NCI-H2081 (cell line): ENCODE measurements at regions not wholly inside any gene's neighbourhood (a gene's known extent, or its start where the extent isn't known, plus 50 kb on each side); places are given as distances from the start of the nearest gene placed in this dataset.
"Not testable (repeated sequence)": the region's sequence is repeated elsewhere in the genome, so short reads cannot be mapped to it uniquely, and the experiment has no call there.

ENCODE experiments used
- DNase-seq, 2 experiments: peaks; one replicate each; lab custom pipeline; 2025; lab: John Stamatoyannopoulos, UW

DNA sequence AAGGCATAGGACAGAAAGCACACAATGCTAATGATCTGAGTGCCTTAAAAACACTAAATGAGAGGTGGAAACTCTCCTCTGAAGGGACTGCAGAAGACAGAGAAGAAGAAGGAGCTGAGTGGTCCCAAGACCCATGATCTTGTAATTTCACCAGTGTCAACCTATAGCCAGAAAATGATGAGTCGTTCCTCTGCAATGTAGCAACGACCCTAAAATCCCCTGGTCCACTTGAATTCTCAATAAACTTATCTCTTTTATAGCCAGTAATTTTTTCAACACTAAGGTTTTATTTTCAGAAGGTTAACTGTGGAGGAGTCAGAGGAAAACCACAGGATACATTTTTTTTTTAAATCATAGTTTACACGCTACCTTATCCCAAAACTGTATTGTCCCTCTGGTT is 490.6 kb upstream of the MARCKS start:
- DNase-seq, result no peak

DNA sequence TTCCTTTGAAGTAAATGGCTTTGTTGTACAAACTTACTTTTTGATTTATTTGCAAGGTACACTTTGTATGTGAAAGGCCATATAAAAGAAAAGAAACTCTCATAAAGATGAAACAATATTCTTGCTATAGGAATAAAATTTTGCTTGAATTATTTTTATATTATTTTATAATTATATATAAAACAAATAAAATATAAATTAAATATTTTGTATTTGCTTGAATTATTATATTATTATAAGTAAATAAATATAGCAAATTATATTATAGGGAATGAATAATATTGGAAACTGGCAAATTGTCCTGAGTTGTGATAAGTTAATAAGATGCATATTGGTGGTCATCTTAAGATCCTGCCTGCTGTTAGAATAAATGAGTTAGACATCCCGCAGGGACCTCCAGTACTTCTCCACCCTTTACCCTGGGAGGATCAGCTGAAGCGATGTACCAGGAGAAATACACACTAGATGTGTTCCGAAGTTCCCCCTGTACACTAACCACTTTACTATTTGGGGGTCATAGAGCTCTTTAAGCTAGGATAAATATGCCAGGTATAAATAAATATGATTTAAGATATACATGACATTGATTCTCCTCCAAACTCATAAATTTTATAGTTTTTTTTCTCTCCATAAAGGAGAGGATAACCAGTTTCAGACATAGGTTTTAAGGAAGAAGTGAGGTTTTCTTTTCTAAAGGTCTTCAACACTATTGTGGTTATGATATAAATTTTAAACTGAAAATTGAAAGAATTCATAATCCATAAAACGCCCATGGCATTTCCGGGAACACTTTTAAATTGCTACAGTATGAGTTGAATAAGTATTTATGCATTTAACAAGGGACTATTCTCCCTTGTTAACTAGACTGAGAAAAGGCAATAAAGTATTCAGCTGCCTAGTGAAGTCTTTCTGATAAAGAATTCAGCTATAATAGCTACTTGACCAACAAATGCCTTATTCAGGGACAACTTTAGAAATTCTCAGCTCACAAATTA is 486.3 kb upstream of the MARCKS start:
- no peak for DNase-seq

DNA sequence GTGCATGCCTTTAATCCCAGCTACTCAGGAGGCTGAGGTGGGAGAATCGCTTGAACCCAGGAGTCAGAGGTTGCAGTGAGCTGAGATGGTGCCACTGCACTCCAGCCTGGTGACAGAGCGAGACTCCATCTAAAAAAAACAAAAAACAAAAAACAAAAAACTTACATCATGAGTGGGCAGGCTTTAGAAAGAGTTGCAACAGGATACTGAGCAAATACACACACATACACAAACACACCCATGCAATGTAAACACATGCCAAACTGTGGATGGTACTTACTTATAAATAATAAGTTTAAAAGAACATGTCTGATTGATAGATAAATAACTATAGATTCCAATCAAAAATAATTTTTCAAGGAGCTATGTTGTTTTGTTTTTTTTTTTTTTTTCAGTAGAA is 481.7 kb upstream of the MARCKS start:
- DNase-seq, result not testable (repeated sequence)

DNA sequence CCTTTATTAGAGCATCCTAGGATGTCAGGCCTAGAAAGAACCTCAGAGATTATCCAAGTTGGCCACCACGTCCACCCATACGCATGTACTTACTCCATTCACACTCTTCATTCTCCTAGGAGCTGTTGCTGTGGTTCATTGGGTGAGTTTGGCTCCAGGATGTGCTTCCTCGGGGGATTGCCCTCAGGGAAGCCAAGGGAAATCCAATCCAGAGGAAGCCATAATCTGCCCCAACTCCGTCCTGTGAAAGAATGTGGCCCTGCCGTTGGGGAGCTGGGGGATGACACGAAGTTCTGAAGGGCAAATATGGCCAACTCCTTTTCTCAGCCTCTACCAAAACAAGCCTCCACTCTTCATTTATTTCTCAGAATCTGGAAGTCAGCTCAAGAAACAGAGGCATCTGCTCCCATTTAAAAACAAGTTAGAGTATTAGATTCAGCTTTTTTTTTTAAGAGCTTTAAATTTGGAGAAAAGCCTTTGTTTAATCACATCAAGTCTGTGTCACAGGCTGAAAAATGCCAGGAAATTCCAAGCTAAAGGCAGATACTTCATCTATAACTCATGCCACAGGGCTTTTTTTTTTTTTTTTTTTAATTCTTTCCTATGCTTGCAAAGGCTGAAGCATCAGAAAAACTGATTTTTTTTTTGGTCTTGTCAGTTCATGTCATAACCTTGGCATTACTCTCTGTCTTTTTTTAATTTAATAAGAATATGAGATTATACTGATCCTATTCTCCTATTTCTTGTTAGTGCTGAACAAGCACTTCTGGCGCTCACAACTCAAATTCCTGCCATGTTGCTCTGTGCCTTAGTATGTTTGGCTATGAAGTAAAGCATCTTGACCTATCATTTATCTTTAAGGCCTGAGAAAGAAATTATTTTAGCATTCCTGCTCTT is 480.9 kb upstream of the MARCKS start:
- DNase-seq, result no peak

DNA sequence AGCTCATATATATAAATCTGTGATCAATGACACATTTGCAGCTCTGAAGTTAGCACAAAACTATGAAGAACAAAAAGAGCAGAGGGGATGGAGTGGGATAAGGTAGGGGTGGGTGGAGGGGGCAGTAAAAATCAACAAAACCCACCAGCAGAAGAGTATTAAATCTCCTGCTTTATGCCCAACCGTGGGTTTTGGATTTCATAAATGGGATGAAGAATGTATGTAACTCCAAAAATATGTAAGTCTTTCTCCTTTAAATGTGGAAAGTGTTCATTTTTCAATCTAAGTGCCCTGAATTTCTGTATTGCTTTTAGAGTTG is 480.3 kb upstream of the MARCKS start:
- no peak for DNase-seq

DNA sequence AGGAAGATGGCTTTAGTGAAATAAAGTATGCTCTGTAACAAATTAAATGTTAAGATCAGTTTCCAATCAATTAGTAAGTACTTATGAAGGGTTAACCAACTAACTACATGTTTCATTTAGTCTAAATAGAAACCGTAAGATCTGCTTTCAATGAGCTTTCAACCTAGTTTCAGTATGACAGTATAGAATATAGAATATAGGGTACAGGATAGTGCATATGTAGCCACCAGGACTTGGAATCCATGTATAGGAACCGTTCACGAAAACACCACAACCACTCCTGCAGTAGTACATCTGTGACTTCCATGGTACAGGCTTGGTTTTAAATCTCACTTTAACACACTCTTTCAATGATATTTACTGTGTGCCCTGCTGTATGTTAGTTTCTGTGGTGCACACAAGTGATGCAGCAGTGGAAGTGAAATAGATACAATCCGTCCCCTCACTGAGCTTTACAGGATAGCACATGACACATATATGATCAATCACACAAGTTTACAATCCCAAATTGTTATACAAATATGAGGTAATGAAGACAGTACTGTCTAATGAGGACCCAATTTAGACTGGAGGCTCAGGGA is 479.7 kb upstream of the MARCKS start:
- DNase-seq, result no peak

DNA sequence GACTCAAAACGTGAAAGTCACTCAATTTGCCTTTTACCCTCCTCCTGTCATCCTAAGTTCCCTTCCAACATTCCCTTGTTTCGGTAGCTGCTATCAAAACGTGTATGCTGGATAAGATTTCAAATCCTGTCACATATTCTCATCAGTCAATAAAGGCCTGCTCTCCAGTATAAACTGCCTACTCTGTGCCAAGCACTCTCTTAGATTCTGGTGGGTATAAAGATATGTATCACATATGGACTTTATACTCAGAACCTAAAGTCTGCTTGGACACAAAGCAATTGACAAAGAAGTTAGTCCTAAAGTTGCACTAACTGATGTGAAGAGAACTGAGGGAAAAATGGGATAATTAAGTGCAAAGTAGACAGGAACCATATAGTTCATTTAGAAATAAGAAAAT is 476.6 kb upstream of the MARCKS start:
- DNase-seq, result no peak

DNA sequence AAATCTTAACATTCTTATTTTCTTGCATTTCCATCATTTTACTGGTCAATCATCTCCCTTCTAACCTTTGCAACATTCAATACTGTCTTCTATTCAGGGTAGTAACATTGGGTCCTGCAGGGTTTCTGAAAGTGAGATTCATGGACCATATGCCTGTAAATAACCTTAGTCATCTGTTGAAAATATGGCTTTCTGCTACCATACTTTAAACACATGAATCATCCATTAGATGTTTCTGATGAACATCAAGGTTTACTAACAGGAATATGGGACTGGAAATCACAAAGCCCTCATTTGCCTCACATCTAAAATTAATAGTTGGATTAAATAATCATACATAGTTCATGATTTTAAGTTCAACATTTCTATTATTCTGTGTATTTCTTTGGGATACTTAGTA is 475.9 kb upstream of the MARCKS start:
- DNase-seq, result no peak

DNA sequence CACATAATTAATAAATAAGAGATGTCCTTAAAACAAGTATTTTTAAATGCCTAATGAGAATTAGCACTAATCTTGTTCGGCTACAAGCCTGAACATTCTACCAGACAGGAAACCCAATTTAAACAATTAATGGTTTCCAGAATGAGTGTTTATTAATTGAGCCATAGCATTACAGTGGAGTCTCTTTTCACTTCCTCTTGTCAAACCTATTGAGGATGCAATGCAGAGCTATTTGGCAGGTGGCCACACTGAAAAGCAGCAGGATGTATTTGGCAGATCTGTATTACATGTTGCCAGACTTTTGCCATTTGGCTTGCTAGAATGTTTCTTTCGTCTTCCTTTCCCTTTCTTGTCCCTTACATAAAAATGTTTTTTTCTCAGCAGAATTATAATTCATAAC is 475.2 kb upstream of the MARCKS start:
- peak; percentile 13 to 59 for DNase-seq

DNA sequence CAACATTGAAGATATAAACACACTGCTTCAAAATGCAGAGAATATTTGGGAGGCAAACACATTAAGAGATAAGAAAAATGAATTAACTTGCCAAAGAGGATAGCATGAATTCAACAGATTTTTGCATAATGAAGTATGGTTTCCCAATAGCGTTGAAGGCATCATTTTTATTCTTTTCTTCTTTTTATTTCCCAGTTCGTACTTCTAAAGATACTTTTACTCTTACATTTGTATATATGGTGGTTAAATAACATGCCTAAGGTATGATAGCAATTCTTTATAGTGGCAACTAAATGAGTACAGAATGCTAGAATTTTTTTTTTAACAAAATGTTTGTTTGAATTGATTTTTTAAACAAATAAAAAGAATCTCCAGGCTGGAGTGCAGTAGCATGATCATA is 473.4 kb upstream of the MARCKS start:
- no peak for DNase-seq

DNA sequence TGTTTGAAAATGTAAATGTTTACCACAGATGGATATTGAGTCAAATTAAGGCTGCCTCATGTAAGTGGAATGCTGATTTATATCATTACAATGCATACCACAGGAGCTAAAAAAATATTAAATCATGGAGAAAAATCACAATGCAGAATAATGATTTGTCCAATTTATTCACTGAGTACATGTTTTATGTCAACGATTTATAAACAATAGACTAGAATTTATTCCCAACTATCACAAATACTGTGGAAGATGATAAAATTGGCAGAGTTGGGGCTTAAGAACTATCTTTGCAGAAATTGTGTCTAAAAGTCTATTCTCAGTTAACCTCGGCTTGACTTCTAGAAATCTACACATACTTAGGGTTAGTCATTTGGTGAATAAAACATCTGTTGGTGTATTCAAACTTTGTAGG is 472.1 kb upstream of the MARCKS start:
- no peak for DNase-seq

DNA sequence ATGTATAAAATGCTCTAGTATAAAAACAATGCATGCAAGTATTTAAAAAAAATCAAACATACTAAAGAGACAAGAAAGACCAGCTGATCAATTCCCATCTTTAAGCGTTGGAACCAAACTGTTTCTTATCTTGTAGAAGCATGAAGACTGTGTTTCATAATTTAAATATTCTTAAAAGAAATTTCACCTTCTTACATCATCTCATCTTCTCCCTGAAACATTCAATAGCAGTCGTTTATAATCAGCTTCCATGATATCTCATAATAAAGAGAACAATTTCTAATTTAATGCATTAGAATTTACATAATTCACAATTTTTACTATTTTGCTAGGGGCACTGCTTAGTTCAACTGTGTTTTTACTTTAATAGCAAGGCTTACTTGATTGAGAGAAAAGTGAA is 468.1 kb upstream of the MARCKS start:
- DNase-seq, result no peak

DNA sequence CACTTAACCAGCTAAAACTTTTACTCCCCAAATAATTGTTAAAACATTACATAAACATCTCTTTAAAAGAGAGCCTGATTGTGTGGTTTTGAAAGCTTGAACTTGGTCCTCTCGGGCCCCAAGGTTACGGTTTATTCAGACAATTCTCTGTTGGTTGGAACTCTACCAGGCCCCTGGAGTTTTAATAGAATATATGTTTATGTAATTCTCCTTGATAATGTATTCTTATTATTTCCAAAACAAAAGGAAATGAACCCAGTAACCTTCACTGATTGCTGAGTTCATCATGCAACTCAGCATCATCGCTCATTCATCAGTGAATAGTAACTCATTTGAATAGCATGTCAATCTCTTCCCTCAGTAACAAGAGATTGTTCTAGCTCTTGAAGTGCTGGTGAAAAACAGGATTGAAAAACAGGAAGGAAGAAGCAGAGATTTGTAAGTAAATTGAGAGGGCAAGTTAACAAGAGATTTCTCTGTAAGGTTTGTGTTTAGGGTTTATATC is 464.5 kb upstream of the MARCKS start:
- DNase-seq, result no peak

DNA sequence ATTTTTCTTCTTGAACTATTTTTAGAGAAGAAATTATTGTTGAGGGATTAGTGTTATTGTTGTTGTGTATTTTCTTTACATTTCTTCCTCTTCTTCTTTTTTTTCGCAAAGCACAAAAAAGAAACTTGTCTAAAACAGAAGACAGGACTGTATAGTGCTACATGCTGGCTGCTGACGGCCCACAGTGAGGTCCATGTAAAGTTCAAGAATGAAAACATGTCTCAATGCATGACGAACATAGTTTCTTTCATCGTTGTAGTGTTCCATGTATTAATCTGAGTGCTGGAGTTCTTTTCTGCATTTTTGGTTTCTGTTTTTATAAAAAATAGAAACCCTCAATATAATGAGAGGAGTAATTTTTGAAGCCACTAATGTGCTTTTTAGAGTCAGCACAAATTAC is 462.9 kb upstream of the MARCKS start:
- no peak for DNase-seq

DNA sequence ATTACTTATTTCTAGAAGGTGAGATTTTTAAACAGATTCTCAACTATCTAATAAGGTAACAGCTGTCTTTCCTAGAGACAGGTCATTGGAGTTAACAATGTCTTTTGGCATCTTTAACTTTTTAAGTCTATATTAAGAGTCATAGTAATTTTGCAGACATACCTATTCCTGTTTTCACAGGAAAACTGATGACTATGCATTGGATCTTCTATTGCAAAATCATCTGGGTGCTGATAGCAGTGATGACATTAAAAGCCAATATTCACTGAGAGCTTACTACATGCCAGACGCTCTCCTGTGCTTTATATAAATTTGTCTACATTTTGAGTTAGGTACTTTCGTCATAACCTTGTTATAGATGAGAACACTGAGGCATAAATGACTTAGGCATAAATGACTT is 462.4 kb upstream of the MARCKS start:
- DNase-seq, result no peak

DNA sequence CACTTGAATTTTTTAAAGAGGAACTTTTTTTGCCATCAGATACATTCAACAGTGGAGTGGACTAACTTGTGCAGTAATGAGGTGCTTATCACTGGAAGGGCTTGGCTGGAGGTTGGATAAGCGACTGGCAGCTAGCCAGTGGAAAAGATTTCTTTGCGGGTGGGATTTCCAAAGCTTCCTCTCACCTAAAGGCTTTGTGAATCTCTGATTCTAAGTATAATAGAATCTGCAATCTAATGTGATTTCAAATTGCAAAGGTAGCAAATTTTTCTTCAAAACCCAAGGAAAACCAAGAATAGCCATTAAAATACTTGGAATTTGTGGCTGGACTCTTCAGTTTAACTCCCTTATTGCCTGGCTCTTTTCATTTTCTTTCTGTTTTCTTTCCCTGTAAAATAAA is 460.4 kb upstream of the MARCKS start:
- no peak for DNase-seq

DNA sequence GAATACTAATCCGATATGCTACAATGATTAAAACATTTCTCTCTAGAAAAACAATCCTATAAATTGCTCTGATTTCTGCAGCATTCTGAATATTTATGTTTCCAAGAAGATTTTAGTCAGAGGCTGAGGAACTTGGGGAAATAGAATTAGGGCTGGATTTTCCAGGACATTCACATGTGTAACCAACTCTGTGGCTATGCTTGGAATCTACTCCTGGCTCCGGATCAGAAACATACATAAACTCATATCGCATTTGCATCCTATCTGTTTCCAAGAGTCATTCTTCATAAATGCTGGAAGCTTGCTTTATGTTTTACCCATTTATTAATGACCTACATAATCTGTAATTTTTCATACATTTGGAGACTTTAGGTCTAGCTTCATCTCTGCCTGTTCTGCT is 459.9 kb upstream of the MARCKS start:
- no peak for DNase-seq

DNA sequence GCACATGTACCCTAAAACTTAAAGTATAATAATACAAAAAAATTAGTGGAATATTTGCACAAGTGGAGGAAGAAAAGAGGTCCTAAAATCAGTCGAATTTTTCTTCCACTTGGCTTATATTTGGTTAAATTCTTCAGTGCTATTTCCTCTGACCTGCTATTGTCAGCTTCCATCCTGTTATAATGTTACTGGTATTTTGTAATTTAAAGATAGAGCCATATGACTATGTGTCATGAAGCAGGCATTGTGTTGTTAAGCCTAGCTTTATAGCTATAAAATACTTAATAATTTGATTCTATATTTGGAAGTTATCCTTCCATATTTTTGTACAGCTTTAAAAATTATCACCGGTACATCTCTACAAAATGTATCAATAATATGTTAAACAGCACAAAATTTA is 455.9 kb upstream of the MARCKS start:
- no peak for DNase-seq

DNA sequence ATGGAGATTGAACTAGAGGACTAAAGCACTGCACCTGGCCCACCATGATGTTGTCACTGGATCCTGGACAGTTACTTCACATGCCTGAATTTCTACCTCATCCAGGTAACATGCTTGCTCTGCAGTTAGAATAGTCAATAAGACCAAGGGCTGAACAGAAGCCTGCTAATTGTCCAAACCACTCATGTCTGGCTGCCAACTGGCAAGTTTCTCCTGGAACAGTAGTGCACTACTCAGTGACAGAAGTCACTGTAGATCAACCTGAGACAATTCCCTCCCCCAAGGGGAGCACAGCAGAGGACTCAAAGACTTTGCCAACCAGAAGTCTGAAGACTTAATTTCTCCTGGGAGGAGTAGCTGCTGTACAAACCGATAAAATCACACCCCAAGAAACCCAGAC is 454.6 kb upstream of the MARCKS start:
- DNase-seq, result peak in 1 of 2 experiments; percentile 48

DNA sequence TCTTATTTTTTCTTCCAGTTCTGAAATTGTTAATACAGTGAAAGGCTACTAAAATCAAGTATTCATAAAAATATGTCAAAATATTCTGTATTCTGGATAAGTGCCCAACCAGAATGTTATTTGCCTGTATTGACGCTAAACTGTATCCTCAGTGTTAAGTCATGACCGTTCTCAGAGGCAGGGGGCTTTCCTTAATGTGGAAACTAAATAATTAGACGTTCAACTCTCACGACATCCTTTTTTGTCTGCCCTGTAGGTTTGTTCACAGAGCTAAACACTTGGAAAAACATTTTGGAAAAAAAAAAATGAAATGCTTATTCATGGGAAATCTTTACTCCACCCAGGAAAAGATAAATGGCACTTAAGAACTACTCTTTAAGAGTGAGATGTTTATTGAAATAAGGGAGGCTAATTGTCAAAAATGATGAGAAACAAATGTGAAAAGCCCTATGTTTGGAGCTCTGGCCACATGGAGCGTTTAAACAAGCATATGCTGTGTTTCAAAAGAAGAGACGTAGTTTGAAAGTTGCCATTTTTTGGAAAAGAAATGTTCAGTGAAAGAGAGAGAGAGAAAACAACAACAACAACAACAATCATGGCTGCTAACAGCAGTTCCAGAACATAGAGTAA is 453.1 kb upstream of the MARCKS start:
- DNase-seq, result no peak

DNA sequence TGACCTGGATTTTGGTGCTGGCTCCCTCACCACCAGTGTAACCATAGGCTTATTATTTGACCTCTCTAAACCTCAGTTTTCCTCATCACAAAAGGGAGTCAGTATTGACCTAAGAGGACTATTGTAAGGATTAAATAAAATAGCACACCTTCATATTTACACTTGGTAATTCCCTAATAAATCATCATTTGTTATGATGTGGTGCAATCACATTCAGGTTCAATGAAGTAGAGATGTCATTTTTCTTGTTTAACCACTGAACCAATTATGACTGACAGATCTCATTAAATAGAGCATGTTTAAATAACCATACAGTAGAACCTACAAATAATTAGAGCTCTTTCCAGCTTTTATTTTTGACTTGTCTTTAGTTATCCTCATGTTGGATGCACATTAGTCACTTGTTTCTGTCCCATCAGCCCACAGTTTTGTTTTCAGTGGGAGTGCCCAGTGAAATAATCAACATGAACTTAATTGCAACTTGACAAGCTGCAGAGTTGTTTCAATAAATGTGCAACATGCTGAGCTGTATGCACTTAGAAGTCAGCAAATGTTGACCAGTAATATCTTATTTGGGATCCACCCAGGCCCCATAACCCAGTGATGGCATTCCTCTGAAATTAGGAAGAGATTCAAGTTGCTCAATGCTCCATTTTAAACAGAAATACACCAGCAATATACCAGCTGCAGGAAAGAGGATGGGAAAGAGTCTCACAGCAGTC is 451.7 kb upstream of the MARCKS start:
- DNase-seq, result peak in 1 of 2 experiments; percentile 16
